Endothelial cell of umbilical vein (primary cell): ENCODE measurements at regions not wholly inside any gene's neighbourhood (a gene's known extent, or its start where the extent isn't known, plus 50 kb on each side); places are given as distances from the start of the nearest gene placed in this dataset.

ENCODE experiments used
- CTCF ChIP-seq, 2 donors: IDR thresholded peaks; 1 replicate in 1 of 2; 2 replicates in 1 of 2; pipeline ENCODE4 v1.5.1; 2011; ENCODE audit warnings: low read length in 2 of 2, mild to moderate bottlenecking in 2 of 2, moderate library complexity in 2 of 2, control low read depth in 1 of 2, inconsistent platforms in 1 of 2, low read depth in 1 of 2; ENCODE audit not compliant: insufficient read depth in 1 of 2; ENCODE audit errors: extremely low read depth in 1 of 2
- MAX ChIP-seq: IDR thresholded peaks from 2 replicates; pipeline ENCODE4 v1.6.1; 2011; ENCODE audit not compliant: insufficient read depth, insufficient read length
- POLR2A ChIP-seq: IDR thresholded peaks from 2 replicates; pipeline ENCODE4 v1.6.1; 2012; ENCODE audit warnings: low read depth, mild to moderate bottlenecking, control low read depth, low read length
- POLR2AphosphoS5 ChIP-seq: IDR thresholded peaks from 2 replicates; pipeline ENCODE4 v1.6.1; 2012; ENCODE audit warnings: low read depth, mild to moderate bottlenecking, control low read depth, low read length, moderate library complexity; ENCODE audit not compliant: insufficient read depth

GRCh38 chr11:122062763-122063162 lies 53.3 kb downstream of the BLID start:
- TF ChIP-seq MAX (no peak), POLR2AphosphoS5 (no peak), CTCF (IDR thresholded peaks at IDR 0.05; ENCODE audit: extremely low read depth in 1 of 2, insufficient read depth in 1 of 2, low read depth in 1 of 2, low read length in 2 of 2) (no peak), POLR2A (no peak)
